Activated CD4-positive, CD25-positive, alpha-beta regulatory T cell treated with anti-CD3 and anti-CD28 coated beads, Interleukin-2, amount 50 U/mL, for 24 hours (primary cell): ENCODE measurements at regions not wholly inside any gene's neighbourhood (a gene's known extent, or its start where the extent isn't known, plus 50 kb on each side); places are given as distances from the start of the nearest gene placed in this dataset.
"Not testable (repeated sequence)": the region's sequence is repeated elsewhere in the genome, so short reads cannot be mapped to it uniquely, and the experiment has no call there.

Source experiments
- ATAC-seq, 2 donors: fragments of 150-1000 bp; cut with Tn5 transposase; one replicate each; pipeline ENCODE4 v1.10.0; 2021; ENCODE audit warnings: mild to moderate bottlenecking in 1 of 2, moderate library complexity in 1 of 2

DNA sequence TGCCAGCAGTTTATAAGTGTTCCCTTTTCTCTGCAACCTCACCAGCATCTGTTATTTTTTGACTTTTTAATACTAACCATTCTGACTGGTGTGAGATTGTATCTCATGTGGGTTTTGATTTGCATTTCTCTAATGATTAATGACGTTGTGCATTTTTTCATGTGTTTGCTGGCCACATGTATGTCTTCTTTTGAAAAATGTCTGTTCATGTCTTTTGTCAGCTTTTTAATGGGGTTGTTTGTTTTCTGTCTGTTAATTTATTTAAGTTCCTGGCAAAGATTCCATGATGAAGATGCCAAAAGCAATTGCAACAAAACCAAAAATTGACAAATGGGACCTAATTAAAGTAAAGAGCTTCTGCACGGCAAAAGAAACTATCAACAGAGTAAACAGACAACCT is 137.2 kb upstream of the JCAD start:
- ATAC-seq: not testable (repeated sequence)

DNA sequence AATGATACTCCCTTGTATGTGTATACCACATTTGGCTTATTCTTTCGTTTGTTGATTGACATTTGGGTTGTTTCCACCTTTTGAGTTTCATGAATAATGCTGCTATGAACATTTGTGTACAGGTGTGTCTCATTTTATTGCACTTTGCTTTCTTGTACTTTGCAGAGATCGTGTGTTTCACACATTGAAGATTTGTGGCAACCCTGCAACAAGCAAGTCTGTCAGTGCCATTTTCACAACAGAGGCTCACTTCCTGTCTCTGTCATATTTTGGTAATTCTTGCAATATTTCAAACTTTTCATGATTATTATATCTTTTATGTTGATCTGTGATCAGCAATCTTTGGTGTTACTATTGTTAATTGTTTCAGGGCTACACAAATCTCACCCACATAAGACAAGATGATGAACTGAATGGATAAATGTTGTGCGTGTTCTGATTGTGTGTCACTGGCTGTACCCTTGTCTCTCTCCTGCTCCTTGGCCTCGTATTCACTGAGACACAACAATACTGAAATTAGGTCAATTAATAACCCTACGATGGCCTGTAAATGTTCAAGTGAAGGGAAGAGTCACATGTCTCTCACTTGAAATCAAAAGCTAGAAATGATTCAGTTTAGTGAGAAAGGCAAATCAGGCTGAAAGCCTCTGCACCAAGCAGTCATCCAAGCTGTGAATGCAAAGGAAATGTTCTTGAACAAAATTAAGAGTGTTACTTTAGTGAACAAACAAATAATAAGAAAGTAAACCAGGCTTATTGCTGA is 133.6 kb upstream of the JCAD start:
- no peak for ATAC-seq

DNA sequence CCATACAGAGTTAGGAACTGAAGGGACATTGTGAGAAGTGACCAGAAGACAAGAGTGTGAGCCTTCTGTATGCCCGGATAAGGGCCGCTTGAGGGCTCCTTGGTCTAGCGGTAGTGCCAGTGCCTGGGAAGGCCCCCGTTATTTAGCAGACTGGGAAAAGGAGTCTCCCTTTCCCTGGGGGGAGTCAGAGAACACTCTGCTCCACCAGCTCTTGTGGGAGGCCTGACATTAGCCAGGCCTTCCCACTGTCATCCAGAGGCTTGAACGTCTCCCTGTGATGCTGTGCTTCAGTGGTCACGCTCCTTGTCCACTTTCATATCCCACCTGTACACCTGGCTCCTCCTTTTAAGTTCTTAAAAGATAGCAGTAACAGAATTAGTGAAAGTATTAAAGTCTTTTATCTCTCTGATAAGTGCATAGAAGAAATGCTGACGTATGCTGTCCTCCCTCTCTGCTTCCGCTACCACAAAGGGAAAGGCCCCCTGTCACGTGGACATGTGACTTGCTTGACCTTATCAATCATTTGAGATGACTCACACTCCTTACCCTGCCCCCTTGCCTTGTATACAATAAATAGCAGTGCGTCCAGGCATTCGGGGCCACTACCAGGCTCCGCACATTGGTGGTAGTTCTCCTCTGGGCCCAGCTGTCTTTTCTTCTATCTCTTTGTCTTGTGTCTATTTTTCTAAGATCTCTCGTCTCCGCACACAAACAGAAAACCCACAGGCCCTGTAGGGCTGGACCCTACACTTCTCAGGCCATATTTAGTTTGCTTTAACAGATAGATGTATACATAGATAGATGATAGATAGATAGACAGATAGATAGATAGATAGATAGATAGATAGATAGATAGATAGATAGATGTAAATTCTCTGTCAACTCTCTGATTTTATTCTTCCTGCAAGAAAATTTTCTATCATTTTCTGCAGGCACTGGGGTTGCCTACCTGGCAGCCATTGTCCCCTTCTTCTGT is 131.5 kb upstream of the JCAD start:
- no peak for ATAC-seq

DNA sequence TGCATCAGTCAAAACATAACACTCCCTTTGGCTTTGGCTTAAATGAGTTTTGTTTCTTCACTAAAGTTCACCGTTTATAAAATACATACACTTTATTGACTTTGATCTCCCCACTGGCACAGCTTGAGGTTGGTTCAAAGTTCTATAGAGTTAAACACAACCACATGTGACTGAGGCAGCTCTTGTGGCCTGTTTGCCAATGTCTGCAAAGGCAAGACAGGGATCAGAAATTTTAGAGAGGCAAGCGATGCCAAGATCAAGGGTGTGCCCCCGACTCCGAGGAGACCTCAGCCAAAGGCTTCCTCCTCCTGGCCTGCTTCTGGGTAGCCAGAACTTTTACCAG is 129.8 kb upstream of the JCAD start:
- no peak for ATAC-seq

GRCh38 chr10:30188556-30189237 is 129.3 kb upstream of the JCAD start:
- no peak for ATAC-seq

DNA sequence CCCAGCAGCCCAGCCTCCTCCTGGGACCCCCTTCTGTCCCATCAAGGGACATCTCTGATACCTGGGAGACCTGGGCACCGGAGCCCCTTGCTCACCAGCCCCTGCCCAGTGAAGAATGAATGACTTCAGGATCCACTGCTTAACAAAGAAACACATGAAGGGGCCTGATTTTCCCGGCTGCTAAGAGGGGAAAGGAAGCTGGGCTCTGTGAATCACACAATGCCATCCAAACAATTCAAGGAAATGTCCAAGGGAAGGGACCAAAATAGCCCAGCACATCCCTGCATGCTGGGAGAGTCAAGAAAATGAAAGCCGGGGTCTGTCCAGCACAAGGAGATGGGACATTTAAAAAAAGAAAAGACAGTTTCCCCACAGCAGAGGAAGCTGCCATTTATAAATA is 128.7 kb upstream of the JCAD start:
- ATAC-seq: no peak

DNA sequence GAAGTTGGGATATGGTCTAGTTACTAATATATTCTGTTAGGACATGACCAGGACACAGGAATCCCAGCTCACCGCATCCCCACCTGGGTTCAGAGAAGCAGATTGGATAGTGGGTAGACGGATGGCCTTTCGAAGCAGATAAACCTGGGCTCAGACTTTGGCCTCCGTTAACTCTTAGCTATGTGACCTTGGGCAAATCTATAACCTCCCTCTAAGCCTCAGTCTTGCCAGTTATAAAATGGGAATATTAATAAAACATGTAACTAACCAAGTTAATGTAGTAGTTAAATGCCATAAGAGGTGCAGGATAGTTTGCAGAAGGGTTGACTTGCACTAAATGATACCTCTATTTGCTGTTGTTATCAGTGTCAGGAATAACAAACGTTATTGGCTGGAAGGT is 127.6 kb upstream of the JCAD start:
- ATAC-seq: no peak

- ATAC-seq: no peak
These were observed 127.0 kb upstream of the JCAD start for GRCh38 chr10:30186371-30186875.

GRCh38 chr10:30185916-30186315 is 126.5 kb upstream of the JCAD start:
- no peak for ATAC-seq

DNA sequence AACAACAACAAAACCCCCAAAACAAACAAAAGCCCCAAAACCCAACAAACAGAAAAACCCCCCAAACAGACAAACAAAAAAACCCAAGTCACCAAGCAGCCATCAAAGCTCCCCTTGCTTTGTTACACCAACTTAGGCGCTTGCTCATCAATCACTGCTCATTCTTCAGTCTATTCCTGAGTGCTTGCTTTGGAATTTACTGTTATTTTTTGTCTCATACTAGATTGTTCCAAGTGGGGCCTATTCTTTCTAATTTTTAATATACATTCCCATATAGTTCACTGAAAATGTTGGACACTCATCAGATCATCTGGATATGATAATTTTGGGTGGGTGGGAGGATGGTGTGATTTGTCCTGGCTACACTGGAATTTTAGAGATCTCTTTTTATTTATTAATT is 126.0 kb upstream of the JCAD start:
- no peak for ATAC-seq

DNA sequence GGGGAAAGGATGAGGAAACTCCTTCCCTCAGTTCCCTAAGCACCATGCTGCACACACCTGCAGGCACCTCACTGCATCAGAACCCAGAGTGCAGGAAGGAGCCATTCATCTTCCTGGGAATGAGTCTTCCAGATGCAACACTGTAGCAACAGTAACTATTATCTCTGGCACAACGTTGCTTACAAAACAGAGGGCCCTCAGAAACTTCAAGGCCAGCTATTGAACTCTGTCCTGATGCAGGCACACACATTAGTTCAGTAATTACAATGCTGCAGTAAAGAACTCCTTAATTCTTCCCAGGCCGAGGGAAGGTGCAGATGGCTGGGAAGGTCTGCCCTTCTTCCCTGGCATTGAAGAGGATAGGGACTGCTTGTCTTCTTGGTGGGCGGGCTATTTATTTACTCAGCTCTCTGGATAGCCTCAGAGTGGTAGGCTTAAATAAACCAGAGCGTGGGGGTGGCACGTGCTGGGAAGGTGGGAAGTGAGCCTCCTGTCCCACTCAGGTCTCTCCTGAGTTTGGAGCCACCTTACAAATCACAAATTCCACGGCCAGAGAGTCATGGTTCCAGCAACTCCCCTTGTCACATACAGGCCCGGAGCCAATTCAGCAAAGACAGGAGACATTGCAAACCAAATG is 125.1 kb upstream of the JCAD start:
- ATAC-seq: no peak

DNA sequence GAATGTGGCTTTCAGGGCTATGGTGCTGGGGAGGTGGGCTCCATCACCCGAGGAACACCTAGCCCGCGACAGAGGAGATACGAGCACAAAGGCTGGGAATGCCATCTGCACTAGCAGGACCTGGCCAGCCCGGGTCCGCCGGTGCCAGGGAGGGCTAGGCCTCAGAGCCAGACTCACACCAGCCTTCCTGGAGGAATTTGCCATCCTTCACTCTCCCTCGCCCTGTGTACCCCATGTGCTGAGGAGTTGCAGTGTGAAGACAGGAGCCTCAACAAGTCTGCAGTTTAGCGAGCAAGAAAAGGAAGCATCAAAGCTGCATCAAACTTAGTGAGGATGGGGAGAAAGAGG is 123.6 kb upstream of the JCAD start:
- ATAC-seq: no peak

DNA sequence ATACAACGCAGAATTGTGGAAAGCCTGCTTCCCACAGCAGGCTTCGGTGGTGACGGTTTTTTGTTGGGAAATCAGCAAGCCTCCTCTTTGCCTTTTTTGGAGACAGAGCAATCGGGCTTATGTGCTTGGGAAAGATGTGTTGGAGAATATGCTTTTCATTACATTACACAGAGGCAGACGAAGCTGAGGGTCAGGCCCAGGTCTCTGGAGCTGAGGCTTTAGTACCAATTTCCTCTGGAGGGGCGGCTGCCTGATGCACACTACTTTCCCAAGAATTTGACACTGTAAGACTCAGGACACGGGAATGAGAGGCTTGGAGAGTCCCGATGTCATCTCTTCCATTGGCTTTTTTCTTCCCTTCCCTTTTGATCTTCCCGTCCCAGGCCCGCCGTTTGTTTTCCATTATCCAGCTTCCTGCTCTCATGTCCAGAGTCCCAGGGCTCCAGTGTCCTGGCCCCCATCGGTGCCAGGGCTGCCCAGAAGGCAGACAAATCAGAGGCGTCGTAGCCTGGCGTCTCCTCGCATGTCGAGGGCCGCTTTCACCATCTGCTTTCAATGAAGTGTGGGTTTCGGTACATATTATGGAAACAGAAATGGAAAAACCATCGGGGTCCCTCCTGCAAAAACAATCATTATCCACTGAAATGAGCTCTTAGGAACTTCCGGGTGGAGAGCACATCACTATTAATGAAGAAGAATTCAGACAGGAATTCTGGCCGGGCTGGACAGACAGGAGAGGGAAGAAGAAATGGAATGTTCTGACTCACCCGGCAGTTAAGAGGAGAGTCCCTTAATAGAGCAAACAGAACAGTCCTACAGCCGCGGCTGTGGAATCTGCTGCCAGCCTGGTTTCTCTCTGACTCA is 123.0 kb upstream of the JCAD start:
- ATAC-seq: no peak

- no peak for ATAC-seq
These were observed 119.1 kb upstream of the JCAD start for GRCh38 chr10:30178356-30178964.

DNA sequence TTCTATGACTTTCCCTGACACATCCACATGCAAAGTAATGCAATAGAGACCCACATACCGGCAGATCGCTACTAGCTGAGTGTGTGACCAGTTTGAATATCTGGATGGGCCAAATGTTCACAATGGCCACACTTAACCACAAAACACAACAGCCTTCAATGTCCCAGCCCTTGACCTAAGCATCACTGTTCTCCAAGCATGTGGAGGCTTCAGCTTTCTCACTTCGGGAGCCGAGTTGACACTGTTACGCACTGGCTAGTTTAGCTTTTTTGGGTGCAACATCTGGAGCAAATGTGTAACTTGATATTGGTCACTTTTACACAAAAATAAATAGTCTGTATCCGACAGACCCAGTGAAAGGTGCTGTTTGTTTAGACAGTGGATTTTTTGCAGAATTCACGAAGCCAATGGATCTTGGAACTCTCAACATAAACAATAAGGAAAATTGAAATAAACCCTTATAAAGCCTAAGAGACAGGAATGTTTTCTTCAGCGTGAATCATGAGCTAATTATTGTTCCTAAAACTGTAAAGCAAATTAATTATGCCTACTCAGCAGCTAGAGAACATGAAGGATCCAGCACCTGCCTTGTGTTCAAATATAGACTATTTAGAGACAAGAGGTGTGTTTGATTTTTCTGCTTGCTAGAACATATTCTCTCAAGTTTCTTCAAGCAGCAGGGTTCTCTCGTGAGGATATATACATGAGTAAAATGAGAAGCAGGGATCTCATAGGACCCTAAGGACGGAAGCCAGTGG is 117.6 kb upstream of the JCAD start:
- no peak for ATAC-seq

DNA sequence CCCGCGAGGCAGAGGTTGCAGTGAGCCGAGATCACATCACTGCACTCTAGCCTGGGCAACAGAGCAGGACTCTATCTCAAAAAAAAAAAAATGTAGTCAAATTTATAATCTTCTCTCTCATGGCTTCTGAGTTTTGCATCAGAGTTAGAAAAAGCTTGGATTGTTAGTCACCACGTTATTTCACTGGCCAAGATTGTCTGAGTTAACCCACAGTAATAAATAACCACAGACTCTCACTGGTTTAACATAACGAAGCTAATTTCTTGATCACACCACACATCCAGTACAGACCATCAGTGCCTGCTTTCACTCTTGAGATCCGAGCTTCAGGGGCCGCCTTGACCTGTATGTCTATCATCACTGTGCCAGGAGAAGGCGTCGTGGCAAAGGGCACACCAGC is 116.8 kb upstream of the JCAD start:
- ATAC-seq: no peak

DNA sequence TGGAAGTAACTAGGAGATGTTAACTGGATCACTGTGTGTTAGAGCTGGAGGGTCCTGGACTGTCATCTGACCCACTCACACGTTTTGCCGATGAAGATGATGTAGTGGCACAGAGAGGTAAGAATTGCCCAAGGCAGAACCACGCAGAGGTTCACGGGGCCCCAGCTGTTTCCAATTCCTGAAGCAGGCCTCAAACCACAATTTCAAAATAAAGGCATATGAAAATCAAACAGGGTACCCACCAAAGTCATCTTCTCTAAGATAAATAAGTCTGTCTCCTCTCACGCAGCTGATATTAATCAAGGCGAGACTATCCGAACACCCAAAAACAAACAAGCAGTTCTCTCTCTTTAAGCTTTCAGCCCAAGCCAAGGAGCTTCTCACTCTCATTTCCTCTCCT is 113.3 kb upstream of the JCAD start:
- no peak for ATAC-seq

GRCh38 chr10:30172091-30172490 is 112.7 kb upstream of the JCAD start:
- ATAC-seq: no peak

- no peak for ATAC-seq
These were observed 112.2 kb upstream of the JCAD start for GRCh38 chr10:30171601-30172000.

DNA sequence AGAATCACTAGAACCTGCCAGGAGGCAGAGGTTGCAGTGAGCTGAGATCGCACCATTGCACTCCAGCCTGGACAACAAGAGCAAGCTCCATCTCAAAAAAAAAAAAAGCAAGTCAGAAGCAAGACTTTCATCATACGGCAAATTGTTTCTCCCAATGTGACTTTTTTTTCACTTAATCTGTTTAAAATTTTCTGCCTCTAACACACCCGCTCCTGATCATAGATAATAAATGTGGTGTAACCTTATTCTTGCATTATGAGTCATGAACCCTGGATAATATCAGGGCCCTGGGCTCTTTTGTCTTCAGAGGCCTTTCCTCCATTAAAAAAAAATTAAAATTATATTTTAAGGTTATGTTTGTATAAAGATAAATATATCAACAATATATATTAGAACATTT is 111.4 kb upstream of the JCAD start:
- no peak for ATAC-seq

- ATAC-seq: no peak
These were observed 110.8 kb upstream of the JCAD start for GRCh38 chr10:30170146-30170545.
